ENCODE measurements at regions not wholly inside any gene's neighbourhood (a gene's known extent, or its start where the extent isn't known, plus 50 kb on each side); places are given as distances from the start of the nearest gene placed in this dataset.

DNA sequence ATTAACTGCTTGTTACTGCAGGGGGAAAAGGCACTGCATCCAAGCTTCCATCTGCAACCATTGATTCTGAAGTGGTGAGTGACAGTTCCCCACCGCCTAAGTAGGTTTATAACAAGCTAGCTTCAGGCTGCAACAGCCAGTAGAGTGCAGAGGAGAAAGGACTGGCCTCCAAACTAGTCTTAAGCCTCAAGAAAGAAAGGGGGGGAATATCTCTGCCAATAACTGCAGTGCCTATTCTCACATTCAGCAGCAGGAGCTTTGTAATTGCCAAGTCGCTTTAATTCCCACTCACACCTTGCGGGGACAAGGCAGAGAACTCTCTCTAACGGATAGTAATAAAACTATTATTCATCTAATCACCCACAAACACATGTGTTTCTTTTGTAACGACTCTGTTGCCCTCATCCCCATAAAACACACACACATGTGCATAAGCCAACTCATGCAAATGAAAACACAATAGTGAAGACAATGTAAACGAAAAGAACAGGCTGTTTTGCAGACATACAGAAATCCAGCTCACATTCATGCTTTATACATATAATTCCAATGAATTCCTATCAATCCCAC is 1963.3 kb upstream of the PIK3C3 start:
- H3K9me3 ChIP-seq (ENCODE audit: control insufficient read depth, insufficient read depth, low read length) = no peaks in the 10 kb centered on the region
- H3K36me3 ChIP-seq (ENCODE audit: control insufficient read depth, low read length) = no peaks in the 10 kb centered on the region
- no peaks in the 10 kb centered on the region for H3K79me2 ChIP-seq (ENCODE audit: control insufficient read depth, low read length)
- no peak overlapping the region for H3K4me2 ChIP-seq (ENCODE audit: low read length)
- no peaks in the 10 kb centered on the region for H3K4me1 ChIP-seq (ENCODE audit: control insufficient read depth, low read length)
- TF ChIP-seq EZH2phosphoT487 (IDR thresholded peaks at IDR 0.05; ENCODE audit: borderline replicate concordance, low read length) = no peak
- TF ChIP-seq, protein P1, sequence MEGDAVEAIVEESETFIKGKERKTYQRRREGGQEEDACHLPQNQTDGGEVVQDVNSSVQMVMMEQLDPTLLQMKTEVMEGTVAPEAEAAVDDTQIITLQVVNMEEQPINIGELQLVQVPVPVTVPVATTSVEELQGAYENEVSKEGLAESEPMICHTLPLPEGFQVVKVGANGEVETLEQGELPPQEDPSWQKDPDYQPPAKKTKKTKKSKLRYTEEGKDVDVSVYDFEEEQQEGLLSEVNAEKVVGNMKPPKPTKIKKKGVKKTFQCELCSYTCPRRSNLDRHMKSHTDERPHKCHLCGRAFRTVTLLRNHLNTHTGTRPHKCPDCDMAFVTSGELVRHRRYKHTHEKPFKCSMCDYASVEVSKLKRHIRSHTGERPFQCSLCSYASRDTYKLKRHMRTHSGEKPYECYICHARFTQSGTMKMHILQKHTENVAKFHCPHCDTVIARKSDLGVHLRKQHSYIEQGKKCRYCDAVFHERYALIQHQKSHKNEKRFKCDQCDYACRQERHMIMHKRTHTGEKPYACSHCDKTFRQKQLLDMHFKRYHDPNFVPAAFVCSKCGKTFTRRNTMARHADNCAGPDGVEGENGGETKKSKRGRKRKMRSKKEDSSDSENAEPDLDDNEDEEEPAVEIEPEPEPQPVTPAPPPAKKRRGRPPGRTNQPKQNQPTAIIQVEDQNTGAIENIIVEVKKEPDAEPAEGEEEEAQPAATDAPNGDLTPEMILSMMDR (IDR thresholded peaks at IDR 0.05; ENCODE audit: low read depth, low read length, poor library complexity, severe bottlenecking) = no peak
- no peaks in the 10 kb centered on the region for H3K27me3 ChIP-seq (ENCODE audit: control insufficient read depth, low read length)
- no peaks in the 10 kb centered on the region for H4K20me1 ChIP-seq (ENCODE audit: control insufficient read depth, insufficient read depth, low read depth, low read length)
- no peak overlapping the region for H3K4me3 ChIP-seq (ENCODE audit: low read length)
- no peaks in the 10 kb centered on the region for H3F3A ChIP-seq (ENCODE audit: control insufficient read depth, insufficient read depth)
- no peak overlapping the region for H3K27ac ChIP-seq (ENCODE audit: low read depth, low read length)
- no peaks in the 10 kb centered on the region for H3K9me2 ChIP-seq (replicated peaks; ENCODE audit: control insufficient read depth, low read length)

DNA sequence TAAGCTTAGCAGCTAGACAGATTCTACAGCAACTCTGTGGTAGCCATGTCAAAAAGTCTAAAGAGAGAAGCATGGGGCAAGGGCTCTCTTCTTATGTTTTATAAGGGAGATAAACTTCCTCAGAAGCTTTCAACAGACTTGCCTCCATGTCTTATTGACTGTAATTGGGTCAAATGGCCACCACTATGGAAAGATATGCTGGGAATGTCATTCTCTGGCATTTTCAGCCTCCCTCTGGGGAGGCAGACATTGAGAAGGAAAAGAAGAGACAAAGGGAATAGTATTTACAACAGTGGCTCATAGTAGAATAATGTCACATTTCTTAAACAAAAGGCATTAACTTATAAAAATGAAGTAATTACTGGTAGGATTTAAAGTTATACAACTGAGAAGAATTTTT is 1964.5 kb upstream of the PIK3C3 start:
- H3K27ac ChIP-seq (ENCODE audit: low read depth, low read length) = no peak overlapping the region
- no peaks in the 10 kb centered on the region for H4K20me1 ChIP-seq (ENCODE audit: control insufficient read depth, insufficient read depth, low read depth, low read length)
- TF ChIP-seq EZH2phosphoT487 (IDR thresholded peaks at IDR 0.05; ENCODE audit: borderline replicate concordance, low read length) = no peak
- TF ChIP-seq, protein P1 (IDR thresholded peaks at IDR 0.05; ENCODE audit: low read depth, low read length, poor library complexity, severe bottlenecking) = no peak
- no peaks in the 10 kb centered on the region for H3F3A ChIP-seq (ENCODE audit: control insufficient read depth, insufficient read depth)
- H3K4me2 ChIP-seq (ENCODE audit: low read length) = no peak overlapping the region
- no peaks in the 10 kb centered on the region for H3K9me2 ChIP-seq (replicated peaks; ENCODE audit: control insufficient read depth, low read length)
- H3K4me1 ChIP-seq (ENCODE audit: control insufficient read depth, low read length) = no peaks in the 10 kb centered on the region
- H3K27me3 ChIP-seq (ENCODE audit: control insufficient read depth, low read length) = no peaks in the 10 kb centered on the region
- H3K79me2 ChIP-seq (ENCODE audit: control insufficient read depth, low read length) = no peaks in the 10 kb centered on the region
- no peaks in the 10 kb centered on the region for H3K36me3 ChIP-seq (ENCODE audit: control insufficient read depth, low read length)
- no peaks in the 10 kb centered on the region for H3K9me3 ChIP-seq (ENCODE audit: control insufficient read depth, insufficient read depth, low read length)
- no peak overlapping the region for H3K4me3 ChIP-seq (ENCODE audit: low read length)

DNA sequence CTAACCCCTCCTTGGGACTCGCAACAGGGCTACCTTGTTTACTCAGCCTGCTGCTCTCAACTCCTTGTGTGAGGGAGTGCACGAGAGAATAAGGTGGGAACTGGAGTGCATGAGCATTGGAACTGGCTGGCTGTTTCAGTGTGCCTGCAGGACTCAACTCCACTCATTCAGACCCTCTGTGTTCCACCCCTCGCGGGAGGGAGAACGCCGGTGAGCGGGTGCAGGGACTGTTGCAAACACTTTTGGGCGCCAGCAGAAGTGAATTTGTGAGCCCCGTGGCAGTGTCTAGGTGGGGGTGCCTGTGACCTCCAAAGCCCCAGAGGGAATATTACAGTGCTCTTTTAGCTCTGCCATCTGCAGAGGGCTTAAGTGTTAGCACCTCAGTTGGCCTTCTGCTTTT is 1978.3 kb upstream of the PIK3C3 start:
- Histone ChIP-seq H3K79me2 (ENCODE audit: control insufficient read depth, low read length) (no peaks in the 10 kb centered on the region), H3K9me3 (ENCODE audit: control insufficient read depth, insufficient read depth, low read length) (no peaks in the 10 kb centered on the region; the same call in 1 of the 2 replicates), H3K4me1 (ENCODE audit: control insufficient read depth, low read length) (no peaks in the 10 kb centered on the region), H3K4me2 (ENCODE audit: low read length) (no peak overlapping the region), H3K36me3 (ENCODE audit: control insufficient read depth, low read length) (no peaks in the 10 kb centered on the region), H3K4me3 (ENCODE audit: low read length) (no peak overlapping the region), H3F3A (ENCODE audit: control insufficient read depth, insufficient read depth) (no peaks in the 10 kb centered on the region), H4K20me1 (ENCODE audit: control insufficient read depth, insufficient read depth, low read depth, low read length) (no peaks in the 10 kb centered on the region), H3K27me3 (ENCODE audit: control insufficient read depth, low read length) (no peaks in the 10 kb centered on the region), H3K27ac (ENCODE audit: low read depth, low read length) (no peak overlapping the region), H3K9me2 (replicated peaks; ENCODE audit: control insufficient read depth, low read length) (no peaks in the 10 kb centered on the region)
- no peak for TF ChIP-seq EZH2phosphoT487 (IDR thresholded peaks at IDR 0.05; ENCODE audit: borderline replicate concordance, low read length)
- TF ChIP-seq, protein P1 (IDR thresholded peaks at IDR 0.05; ENCODE audit: low read depth, low read length, poor library complexity, severe bottlenecking) = no peak

Data from DOHH2 (cell line).